LNCaP clone FGC (cell line): ENCODE measurements at regions not wholly inside any gene's neighbourhood (a gene's known extent, or its start where the extent isn't known, plus 50 kb on each side); places are given as distances from the start of the nearest gene placed in this dataset.

Experiments
- DNase-seq: peaks from one replicate; pipeline ENCODE4 v3.0.0-alpha.2; 2011; ENCODE audit warnings: low read depth
- H3K4me3 ChIP-seq: 2 replicates; pipeline ENCODE4 v1.5.1; 2011; ENCODE audit warnings: mild to moderate bottlenecking, low read depth, low read length, control low read depth
- TF ChIP-seq, protein P1 (sequence below): IDR thresholded peaks from 2 replicates; pipeline ENCODE4 v1.5.1; 2012; ENCODE audit warnings: mild to moderate bottlenecking; ENCODE audit not compliant: control insufficient read depth, insufficient read depth; ENCODE audit errors: extremely low read depth

DNA sequence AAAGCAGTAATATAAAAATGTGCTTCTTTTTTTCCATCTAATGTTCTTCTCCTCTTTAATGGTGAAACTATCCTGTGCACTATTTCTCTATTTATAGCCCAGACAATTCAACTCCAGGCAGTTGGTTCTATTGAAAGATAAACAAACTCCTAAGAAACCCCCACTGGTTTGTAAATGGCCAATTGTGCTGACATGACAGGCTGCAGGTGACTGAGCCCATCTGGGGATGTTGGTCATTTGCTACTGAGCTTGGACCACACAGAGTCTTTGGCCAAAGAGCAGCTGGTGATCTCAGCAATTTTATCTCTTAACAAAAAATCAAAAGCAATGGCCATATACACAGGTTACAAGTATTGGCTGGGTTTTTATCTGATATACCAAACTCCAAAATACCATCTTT lies 631.8 kb upstream of the CELF2 start:
- no peak overlapping the region for H3K4me3 ChIP-seq
- TF ChIP-seq, protein P1, sequence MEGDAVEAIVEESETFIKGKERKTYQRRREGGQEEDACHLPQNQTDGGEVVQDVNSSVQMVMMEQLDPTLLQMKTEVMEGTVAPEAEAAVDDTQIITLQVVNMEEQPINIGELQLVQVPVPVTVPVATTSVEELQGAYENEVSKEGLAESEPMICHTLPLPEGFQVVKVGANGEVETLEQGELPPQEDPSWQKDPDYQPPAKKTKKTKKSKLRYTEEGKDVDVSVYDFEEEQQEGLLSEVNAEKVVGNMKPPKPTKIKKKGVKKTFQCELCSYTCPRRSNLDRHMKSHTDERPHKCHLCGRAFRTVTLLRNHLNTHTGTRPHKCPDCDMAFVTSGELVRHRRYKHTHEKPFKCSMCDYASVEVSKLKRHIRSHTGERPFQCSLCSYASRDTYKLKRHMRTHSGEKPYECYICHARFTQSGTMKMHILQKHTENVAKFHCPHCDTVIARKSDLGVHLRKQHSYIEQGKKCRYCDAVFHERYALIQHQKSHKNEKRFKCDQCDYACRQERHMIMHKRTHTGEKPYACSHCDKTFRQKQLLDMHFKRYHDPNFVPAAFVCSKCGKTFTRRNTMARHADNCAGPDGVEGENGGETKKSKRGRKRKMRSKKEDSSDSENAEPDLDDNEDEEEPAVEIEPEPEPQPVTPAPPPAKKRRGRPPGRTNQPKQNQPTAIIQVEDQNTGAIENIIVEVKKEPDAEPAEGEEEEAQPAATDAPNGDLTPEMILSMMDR, result no peak
- no peak for DNase-seq

GRCh38 chr10:10389182-10389581 lies 628.5 kb upstream of the CELF2 start:
- TF ChIP-seq, protein P1, result no peak
- no peak for DNase-seq
- H3K4me3 ChIP-seq, result no peak overlapping the region

- H3K4me3 ChIP-seq, result no peak overlapping the region
- TF ChIP-seq, protein P1, result no peak
- no peak for DNase-seq
Measured at GRCh38 chr10:10392511-10392910, 625.2 kb upstream of the CELF2 start.

- no peak overlapping the region for H3K4me3 ChIP-seq
- TF ChIP-seq, protein P1, result no peak
- DNase-seq, result no peak
Measured at GRCh38 chr10:10394933-10395658, 622.6 kb upstream of the CELF2 start.

GRCh38 chr10:10396601-10397000 lies 621.1 kb upstream of the CELF2 start:
- TF ChIP-seq, protein P1, result no peak
- DNase-seq, result no peak
- H3K4me3 ChIP-seq, result no peak overlapping the region

- no peak for DNase-seq
- TF ChIP-seq, protein P1, result no peak
- no peak overlapping the region for H3K4me3 ChIP-seq
Measured at GRCh38 chr10:10397906-10398305, 619.8 kb upstream of the CELF2 start.

DNA sequence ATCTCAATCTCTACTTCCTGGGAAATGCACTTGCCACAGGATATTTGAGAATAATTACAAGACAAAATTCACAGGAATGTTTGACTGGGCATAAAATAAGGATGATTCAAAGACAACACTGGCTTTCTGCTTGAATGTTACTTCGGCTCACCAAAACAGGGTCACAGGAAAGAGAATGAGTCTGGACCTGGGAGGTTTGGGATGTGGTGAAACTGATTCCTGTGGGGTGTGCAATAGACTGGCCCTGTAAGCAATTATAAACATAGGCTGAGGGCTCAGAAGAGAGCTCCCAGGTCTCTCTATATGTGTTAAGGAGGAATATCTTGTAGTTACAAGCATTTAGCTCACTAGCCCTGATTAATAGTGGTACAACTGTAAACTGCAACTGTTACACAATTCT lies 613.9 kb upstream of the CELF2 start:
- H3K4me3 ChIP-seq, result no peak overlapping the region
- TF ChIP-seq, protein P1, result no peak
- DNase-seq, result no peak
